Neural cell (in vitro differentiated cells): ENCODE measurements at regions not wholly inside any gene's neighbourhood (a gene's known extent, or its start where the extent isn't known, plus 50 kb on each side); places are given as distances from the start of the nearest gene placed in this dataset.

Source experiments
- H2AFZ ChIP-seq: fragments of 200-600, 300-800 bp; sonication (generic), shearing (Covaris generic); 2 replicates; pipeline ENCODE4 v1.6.0; 2014; ENCODE audit warnings: low read depth, mild to moderate bottlenecking, antibody characterized with exemption, low read length, moderate library complexity
- H3F3A ChIP-seq: fragments of 200-600 bp; shearing (Covaris generic); 2 replicates; pipeline ENCODE4 v1.6.1; 2016; ENCODE audit warnings: mild to moderate bottlenecking, moderate library complexity, mixed read lengths, antibody characterized with exemption, low read length; ENCODE audit not compliant: insufficient read depth, poor library complexity, severe bottlenecking
- H3K27ac ChIP-seq: fragments of 200-600, 300-800 bp; sonication (generic), shearing (Covaris generic); 2 replicates; pipeline ENCODE4 v1.5.1; 2014; ENCODE audit warnings: mild to moderate bottlenecking, low read length, moderate library complexity
- H3K27me3 ChIP-seq: fragments of 300-800, 200-600 bp; sonication (generic), shearing (Covaris generic); 2 replicates; pipeline ENCODE4 v1.6.0; 2014; ENCODE audit warnings: mild to moderate bottlenecking, low read depth, low read length, moderate library complexity; ENCODE audit not compliant: insufficient read depth
- H3K36me3 ChIP-seq: fragments of 300-800, 200-600 bp; sonication (generic), shearing (Covaris generic); 2 replicates; pipeline ENCODE4 v1.5.1; 2014; ENCODE audit warnings: mild to moderate bottlenecking, antibody characterized with exemption, low read length, moderate library complexity; ENCODE audit not compliant: insufficient read depth
- H3K4me2 ChIP-seq: fragments of 300-800, 200-600 bp; sonication (generic), shearing (Covaris generic); 2 replicates; pipeline ENCODE4 v1.6.0; 2014; ENCODE audit warnings: mild to moderate bottlenecking, low read length
- H3K4me3 ChIP-seq: fragments of 300-800, 200-600 bp; sonication (generic), shearing (Covaris generic); 2 replicates; pipeline ENCODE4 v1.5.1; 2014; ENCODE audit warnings: mild to moderate bottlenecking, low read length, moderate library complexity
- H3K79me2 ChIP-seq: fragments of 200-600 bp; shearing (Covaris generic); replicated peaks from 2 replicates; pipeline ENCODE4 v1.6.0; 2014; ENCODE audit warnings: mild to moderate bottlenecking, low read length, moderate library complexity; ENCODE audit not compliant: insufficient read depth
- H3K9ac ChIP-seq: fragments of 300-800, 200-600 bp; sonication (generic), shearing (Covaris generic); 2 replicates; pipeline ENCODE4 v1.6.1; 2016; ENCODE audit warnings: mild to moderate bottlenecking, low read length, mixed read lengths
- H3K9me2 ChIP-seq: fragments of 200-600 bp; shearing (Covaris generic); 2 replicates; pipeline ENCODE4 v1.6.1; 2016; ENCODE audit warnings: mild to moderate bottlenecking, low read length, mixed read lengths; ENCODE audit not compliant: insufficient read depth
- H3K9me3 ChIP-seq: fragments of 200-600, 300-800 bp; sonication (generic), shearing (Covaris generic); 2 replicates; pipeline ENCODE4 v1.6.1; 2016; ENCODE audit warnings: mild to moderate bottlenecking, mixed run types, low read length, moderate library complexity, mixed read lengths
- H4K20me1 ChIP-seq: fragments of 200-600 bp; shearing (Covaris generic); 2 replicates; pipeline ENCODE4 v1.6.1; 2016; ENCODE audit warnings: mild to moderate bottlenecking, mixed run types; ENCODE audit not compliant: insufficient read depth
- EP300 ChIP-seq: fragments of 450-650 bp; conservative IDR thresholded peaks from 2 replicates; pipeline ENCODE4 v1.6.1; 2014; ENCODE audit warnings: antibody characterized with exemption, mild to moderate bottlenecking, moderate library complexity; ENCODE audit not compliant: poor library complexity, severe bottlenecking
- EZH2 ChIP-seq: fragments of 200-600, 300-800 bp; shearing (Covaris generic), sonication (generic); IDR thresholded peaks from 2 replicates; pipeline ENCODE4 v1.6.1; 2014; ENCODE audit warnings: antibody characterized with exemption, low read length, borderline replicate concordance, mild to moderate bottlenecking; ENCODE audit not compliant: insufficient read depth, poor library complexity, severe bottlenecking
- MXI1 ChIP-seq: fragments of 450-650 bp; conservative IDR thresholded peaks from 2 replicates; pipeline ENCODE4 v1.6.1; 2014; ENCODE audit warnings: antibody characterized with exemption, mild to moderate bottlenecking; ENCODE audit not compliant: poor library complexity, severe bottlenecking
- POLR2AphosphoS5 ChIP-seq: IDR thresholded peaks from 2 replicates; pipeline ENCODE4 v1.6.1; 2012
- RAD21 ChIP-seq: fragments of 450-650 bp; conservative IDR thresholded peaks from 2 replicates; pipeline ENCODE4 v1.6.1; 2014; ENCODE audit warnings: antibody characterized with exemption, mild to moderate bottlenecking, moderate library complexity
- SMC3 ChIP-seq: fragments of 450-650 bp; conservative IDR thresholded peaks from 2 replicates; pipeline ENCODE4 v1.6.1; 2014; ENCODE audit warnings: antibody characterized with exemption, mild to moderate bottlenecking, moderate library complexity; ENCODE audit not compliant: poor library complexity
- TAF1 ChIP-seq: IDR thresholded peaks from 2 replicates; pipeline ENCODE4 v1.6.1; 2012; ENCODE audit warnings: low read depth
- TF ChIP-seq, protein P1 (sequence below): fragments of 450-650 bp; IDR thresholded peaks from 2 replicates; pipeline ENCODE4 v1.5.1; 2014; ENCODE audit warnings: antibody characterized with exemption, mild to moderate bottlenecking, moderate library complexity; ENCODE audit not compliant: poor library complexity, severe bottlenecking
- TF ChIP-seq, protein P2 (sequence below): IDR thresholded peaks from 2 replicates; pipeline ENCODE4 v1.6.1; 2012; ENCODE audit warnings: borderline replicate concordance

DNA sequence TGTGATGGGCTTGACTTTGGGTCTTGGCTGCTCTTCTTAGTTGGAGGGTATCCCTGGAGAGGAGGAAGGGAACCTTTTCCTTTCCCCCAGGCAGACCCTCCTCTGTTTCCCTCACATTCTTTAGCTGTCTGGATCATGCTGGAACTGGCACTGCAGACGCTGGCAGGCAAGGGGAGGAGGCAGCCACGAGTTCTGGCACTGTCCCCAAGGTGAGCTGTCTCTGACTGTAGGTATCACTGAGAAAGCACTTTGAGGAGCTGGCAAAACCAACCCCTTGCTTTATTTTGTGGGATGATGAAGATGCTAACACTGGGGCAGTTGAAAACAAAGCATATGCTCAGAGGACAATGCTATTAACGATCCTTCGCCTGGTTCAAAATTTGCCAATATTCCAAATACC lies 175.0 kb downstream of the SOX2 start:
- H3K9me2 ChIP-seq = no peaks in the 10 kb centered on the region
- no peak overlapping the region for H3K27ac ChIP-seq
- no peak overlapping the region for H2AFZ ChIP-seq

DNA sequence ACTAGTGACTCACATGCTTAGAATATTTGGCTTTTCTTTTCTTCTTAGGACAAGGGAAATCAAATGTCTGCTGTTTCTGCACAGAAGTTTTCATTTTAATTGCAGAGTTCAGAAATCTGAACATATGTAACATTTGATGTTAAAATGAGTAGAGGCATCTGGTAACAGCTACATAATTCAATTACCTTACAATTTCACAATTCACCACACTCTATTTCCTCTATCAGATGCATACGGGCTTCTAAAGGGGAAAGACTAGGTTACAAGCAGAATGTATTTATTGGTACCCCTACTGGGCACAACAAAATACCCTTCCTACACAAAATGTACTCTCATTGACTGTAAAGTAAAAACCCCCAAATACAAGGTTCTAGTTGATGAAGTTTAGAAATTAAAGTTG lies 176.0 kb downstream of the SOX2 start:
- Histone ChIP-seq H3F3A (no peaks in the 10 kb centered on the region), H3K9ac (no peak overlapping the region), H3K4me2 (no peak overlapping the region), H3K36me3 (no peaks in the 10 kb centered on the region), H2AFZ (no peak overlapping the region), H3K9me3 (no peaks in the 10 kb centered on the region), H3K4me3 (no peak overlapping the region), H3K27ac (no peak overlapping the region), H3K27me3 (no peaks in the 10 kb centered on the region), H3K79me2 (no peaks in the 10 kb centered on the region), H3K9me2 (no peaks in the 10 kb centered on the region), H4K20me1 (no peaks in the 10 kb centered on the region)
- no peak for TF ChIP-seq POLR2AphosphoS5
- TF ChIP-seq EP300 = no peak
- no peak for TF ChIP-seq SMC3
- TF ChIP-seq RAD21 = no peak
- no peak for TF ChIP-seq MXI1
- TF ChIP-seq, protein P1, sequence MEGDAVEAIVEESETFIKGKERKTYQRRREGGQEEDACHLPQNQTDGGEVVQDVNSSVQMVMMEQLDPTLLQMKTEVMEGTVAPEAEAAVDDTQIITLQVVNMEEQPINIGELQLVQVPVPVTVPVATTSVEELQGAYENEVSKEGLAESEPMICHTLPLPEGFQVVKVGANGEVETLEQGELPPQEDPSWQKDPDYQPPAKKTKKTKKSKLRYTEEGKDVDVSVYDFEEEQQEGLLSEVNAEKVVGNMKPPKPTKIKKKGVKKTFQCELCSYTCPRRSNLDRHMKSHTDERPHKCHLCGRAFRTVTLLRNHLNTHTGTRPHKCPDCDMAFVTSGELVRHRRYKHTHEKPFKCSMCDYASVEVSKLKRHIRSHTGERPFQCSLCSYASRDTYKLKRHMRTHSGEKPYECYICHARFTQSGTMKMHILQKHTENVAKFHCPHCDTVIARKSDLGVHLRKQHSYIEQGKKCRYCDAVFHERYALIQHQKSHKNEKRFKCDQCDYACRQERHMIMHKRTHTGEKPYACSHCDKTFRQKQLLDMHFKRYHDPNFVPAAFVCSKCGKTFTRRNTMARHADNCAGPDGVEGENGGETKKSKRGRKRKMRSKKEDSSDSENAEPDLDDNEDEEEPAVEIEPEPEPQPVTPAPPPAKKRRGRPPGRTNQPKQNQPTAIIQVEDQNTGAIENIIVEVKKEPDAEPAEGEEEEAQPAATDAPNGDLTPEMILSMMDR = no peak
- no peak for TF ChIP-seq TAF1
- TF ChIP-seq, protein P2, sequence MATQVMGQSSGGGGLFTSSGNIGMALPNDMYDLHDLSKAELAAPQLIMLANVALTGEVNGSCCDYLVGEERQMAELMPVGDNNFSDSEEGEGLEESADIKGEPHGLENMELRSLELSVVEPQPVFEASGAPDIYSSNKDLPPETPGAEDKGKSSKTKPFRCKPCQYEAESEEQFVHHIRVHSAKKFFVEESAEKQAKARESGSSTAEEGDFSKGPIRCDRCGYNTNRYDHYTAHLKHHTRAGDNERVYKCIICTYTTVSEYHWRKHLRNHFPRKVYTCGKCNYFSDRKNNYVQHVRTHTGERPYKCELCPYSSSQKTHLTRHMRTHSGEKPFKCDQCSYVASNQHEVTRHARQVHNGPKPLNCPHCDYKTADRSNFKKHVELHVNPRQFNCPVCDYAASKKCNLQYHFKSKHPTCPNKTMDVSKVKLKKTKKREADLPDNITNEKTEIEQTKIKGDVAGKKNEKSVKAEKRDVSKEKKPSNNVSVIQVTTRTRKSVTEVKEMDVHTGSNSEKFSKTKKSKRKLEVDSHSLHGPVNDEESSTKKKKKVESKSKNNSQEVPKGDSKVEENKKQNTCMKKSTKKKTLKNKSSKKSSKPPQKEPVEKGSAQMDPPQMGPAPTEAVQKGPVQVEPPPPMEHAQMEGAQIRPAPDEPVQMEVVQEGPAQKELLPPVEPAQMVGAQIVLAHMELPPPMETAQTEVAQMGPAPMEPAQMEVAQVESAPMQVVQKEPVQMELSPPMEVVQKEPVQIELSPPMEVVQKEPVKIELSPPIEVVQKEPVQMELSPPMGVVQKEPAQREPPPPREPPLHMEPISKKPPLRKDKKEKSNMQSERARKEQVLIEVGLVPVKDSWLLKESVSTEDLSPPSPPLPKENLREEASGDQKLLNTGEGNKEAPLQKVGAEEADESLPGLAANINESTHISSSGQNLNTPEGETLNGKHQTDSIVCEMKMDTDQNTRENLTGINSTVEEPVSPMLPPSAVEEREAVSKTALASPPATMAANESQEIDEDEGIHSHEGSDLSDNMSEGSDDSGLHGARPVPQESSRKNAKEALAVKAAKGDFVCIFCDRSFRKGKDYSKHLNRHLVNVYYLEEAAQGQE = no peak
- no peak for TF ChIP-seq EZH2

More for the DNA sequence above, 175.0 kb downstream of the SOX2 start:
- Histone ChIP-seq H3K4me2 (no peak overlapping the region), H3K79me2 (no peaks in the 10 kb centered on the region), H4K20me1 (no peaks in the 10 kb centered on the region), H3F3A (no peaks in the 10 kb centered on the region), H3K9me3 (no peaks in the 10 kb centered on the region), H3K9ac (no peak overlapping the region), H3K4me3 (no peak overlapping the region), H3K27me3 (no peaks in the 10 kb centered on the region), H3K36me3 (no peaks in the 10 kb centered on the region)
- TF ChIP-seq EZH2 (no peak), POLR2AphosphoS5 (no peak), MXI1 (no peak), RAD21 (no peak)
- TF ChIP-seq, protein P1 = no peak
